Epithelial cell of esophagus (primary cell): ENCODE measurements at regions not wholly inside any gene's neighbourhood (a gene's known extent, or its start where the extent isn't known, plus 50 kb on each side); places are given as distances from the start of the nearest gene placed in this dataset.

Experiments
- DNase-seq: peaks from one replicate; pipeline ENCODE4 v3.0.0; 2010; ENCODE audit warnings: low read depth
- H3K4me3 ChIP-seq: 2 replicates; pipeline ENCODE4 v1.5.1; 2011; ENCODE audit warnings: mild to moderate bottlenecking, low read length, control low read depth
- CTCF ChIP-seq: IDR thresholded peaks from 2 replicates; pipeline ENCODE4 v1.5.1; 2011; ENCODE audit warnings: low read depth, mild to moderate bottlenecking, low read length, control low read depth, inconsistent platforms; ENCODE audit not compliant: insufficient read depth; ENCODE audit errors: missing control alignments

- no peak overlapping the region for H3K4me3 ChIP-seq
- TF ChIP-seq CTCF = no peak
- DNase-seq = peak; percentile 11
These were observed 100.0 kb upstream of the MED13 start for GRCh38 chr17:62164747-62165722.

- peak; percentile 32 for DNase-seq
- no peak overlapping the region for H3K4me3 ChIP-seq
- TF ChIP-seq CTCF = no peak
These were observed 98.8 kb upstream of the MED13 start for GRCh38 chr17:62163847-62164246.

- H3K4me3 ChIP-seq = no peak overlapping the region
- TF ChIP-seq CTCF = no peak
- DNase-seq = no peak
These were observed 97.8 kb upstream of the MED13 start for GRCh38 chr17:62162898-62163297.

GRCh38 chr17:62161405-62162148, 96.5 kb upstream of the MED13 start:
- no peak for DNase-seq
- no peak overlapping the region for H3K4me3 ChIP-seq
- TF ChIP-seq CTCF = no peak

- no peak for DNase-seq
- H3K4me3 ChIP-seq = no peak overlapping the region
- no peak for TF ChIP-seq CTCF
These were observed 95.7 kb upstream of the MED13 start for GRCh38 chr17:62160816-62161215.

- DNase-seq = no peak
- no peak overlapping the region for H3K4me3 ChIP-seq
- no peak for TF ChIP-seq CTCF
These were observed 94.9 kb upstream of the MED13 start for GRCh38 chr17:62159994-62160393.

GRCh38 chr17:62156949-62157348, 91.9 kb upstream of the MED13 start:
- TF ChIP-seq CTCF = no peak
- no peak overlapping the region for H3K4me3 ChIP-seq
- DNase-seq = no peak
